Activated T-cell treated with anti-CD3 and anti-CD28 coated beads for 48 hours (primary cell): ENCODE measurements at regions not wholly inside any gene's neighbourhood (a gene's known extent, or its start where the extent isn't known, plus 50 kb on each side); places are given as distances from the start of the nearest gene placed in this dataset.
"Not testable (repeated sequence)": the region's sequence is repeated elsewhere in the genome, so short reads cannot be mapped to it uniquely, and the experiment has no call there.

Experiments
- DNase-seq: peaks from one replicate; pipeline ENCODE4 v3.0.0-alpha.2; 2020; ENCODE audit warnings: low read depth

DNA sequence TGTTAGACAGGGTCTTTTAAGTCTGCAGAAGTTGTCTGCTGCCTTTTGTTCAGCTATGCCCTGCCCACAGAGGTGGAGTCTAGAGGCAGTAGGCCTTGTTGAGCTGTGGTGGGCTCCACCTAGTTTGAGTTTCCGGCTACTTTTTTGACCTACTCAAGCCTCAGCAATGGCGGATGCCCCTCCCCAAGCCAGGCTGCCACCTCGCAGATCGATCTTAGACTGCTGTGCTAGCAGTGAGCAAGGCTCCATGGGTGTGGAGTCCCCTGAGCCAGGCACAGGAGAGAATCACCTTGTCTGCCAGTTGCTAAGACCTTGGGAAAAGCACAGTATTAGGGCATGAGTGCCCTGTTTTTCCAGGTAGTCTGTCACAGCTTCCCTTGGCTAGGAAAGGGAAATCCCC, 664.6 kb upstream of the DPPA4 start:
- DNase-seq = not testable (repeated sequence)

- no peak for DNase-seq
These were observed 669.6 kb upstream of the DPPA4 start for GRCh38 chr3:110006913-110007312.

DNA sequence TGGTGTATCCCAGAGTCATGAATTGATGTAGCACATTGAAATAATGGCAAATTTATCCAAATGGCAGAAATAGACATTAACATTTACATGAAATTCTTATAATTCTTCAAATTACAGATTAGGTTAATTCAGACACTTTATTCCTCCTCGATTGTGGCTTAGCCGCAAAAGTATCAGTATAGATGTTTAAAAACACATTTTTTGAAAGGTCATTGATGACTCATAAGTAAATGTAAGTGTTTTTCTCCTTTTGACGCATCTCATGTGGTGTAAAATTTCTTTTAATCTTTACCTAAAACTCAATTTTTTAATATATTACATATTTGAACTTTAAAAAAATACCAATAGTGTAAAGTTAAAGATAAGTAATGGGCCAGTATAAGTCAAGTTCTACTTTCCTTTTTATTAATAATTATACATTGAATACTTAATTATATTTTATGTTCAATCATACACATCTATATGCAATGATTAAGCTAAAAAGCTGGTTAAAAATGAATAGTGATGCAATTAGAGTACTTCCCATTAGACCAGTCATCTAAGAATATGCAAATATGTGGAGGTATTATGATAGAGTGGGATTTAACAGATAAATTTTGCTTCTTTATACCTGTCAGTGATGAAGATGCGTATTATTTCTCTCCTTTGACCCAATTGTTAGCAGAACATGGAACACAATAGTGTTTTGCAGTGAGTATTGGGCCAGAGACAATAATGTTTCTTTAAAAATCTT, 678.1 kb upstream of the DPPA4 start:
- DNase-seq = no peak

- DNase-seq = no peak
These were observed 679.0 kb upstream of the DPPA4 start for GRCh38 chr3:110016235-110016815.

DNA sequence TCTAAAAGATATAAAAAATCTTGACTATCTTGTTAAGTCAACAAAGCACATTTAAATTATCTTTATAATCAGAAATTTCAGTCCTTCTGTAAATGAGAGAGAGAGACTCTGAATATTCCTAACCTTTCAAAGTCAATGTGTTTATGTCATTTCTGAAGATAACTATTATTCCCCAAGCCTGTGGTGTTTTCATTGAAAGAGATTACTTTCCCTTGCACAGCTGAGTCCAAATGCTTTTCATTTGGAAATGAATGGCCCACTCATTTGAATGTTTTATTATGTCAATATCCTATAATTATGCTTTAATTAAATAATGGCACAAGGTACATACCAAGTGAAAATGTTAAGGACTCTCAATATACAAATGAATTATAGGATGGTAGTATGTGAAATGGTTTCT, 680.0 kb upstream of the DPPA4 start:
- no peak for DNase-seq

DNA sequence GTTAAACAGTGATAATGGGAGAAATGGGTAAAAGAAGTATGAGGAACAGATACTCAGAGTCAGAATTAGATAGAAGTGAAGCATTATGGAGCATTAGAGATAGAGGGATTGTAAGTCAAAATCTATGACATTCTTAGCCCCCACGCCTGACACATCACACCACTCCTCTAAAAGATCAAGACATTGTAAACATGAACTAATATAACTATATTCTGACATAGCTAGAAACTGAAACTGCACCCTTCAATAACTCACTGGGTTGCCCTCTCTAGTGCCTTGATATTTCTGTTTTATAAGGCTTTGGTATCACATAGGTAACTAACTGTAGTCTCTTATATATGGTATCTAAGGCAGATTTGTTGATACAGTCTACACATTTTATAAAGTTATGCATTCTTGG, 684.3 kb upstream of the DPPA4 start:
- no peak for DNase-seq

- not testable (repeated sequence) for DNase-seq
These were observed 685.7 kb upstream of the DPPA4 start for GRCh38 chr3:110023022-110023421.

DNA sequence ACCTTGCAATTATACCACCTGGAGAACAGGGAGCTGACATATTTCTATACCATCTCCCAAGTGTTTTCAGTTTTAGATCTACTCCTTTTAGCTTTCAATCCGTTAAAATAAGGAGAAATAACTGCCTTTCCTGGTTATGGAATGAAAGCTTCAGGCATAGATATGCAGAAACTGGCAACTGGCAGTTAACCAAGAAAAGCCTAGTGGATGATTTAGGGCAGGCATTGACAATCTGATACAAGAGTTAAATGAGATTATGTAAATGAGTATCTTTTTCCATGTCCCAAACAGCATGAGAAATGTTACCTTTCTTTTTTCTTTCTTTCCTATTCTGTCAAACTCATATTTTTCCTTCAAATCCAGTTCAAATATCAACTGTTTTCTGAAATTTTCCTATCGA, 689.1 kb upstream of the DPPA4 start:
- DNase-seq = no peak

DNA sequence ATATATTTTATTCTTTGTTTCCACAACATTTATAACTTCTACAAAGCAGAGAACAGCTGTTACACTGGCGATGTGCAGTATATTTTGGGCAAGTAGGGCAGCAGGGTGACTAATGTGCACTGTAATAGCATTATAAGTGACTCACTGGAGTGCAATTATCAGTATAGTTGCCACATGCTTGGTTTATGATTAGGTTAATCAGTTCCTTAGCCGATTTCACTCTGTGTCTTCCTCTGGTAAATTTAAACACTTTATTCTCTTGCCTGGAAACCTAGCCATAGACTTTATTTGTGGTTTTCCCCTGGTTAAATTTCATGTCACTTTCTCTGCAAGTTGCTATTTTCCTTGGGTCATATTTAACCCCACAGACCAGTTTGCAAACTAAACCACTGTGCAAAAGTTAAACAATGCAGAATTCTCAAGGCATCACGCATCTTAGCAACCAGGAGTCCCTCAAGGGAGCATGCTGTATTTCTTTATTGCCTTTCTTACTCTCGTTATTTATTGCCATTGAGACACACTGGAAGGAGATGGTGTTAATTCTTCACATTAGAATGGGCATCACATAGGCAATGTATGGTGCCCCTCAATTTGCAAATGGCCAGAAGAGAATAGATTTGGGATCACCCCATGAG, 690.2 kb upstream of the DPPA4 start:
- no peak for DNase-seq

DNA sequence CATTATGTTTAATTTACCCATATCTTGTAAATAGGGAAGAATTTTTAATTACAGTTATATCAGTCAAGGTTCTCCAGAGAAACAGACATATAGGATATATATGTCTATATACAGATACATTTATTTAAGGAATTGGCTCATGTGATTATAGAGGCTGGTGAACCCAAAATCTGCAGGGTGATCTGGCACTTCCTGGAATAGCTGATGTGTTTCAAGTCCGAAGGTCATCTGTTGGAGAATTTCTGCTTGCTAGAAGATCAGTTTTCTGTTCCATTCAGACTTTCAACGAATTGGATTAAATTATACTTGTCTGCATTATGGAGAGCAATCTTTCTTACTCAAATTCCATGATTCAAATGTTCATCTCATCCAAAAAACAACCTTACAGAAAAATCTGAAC, 694.6 kb upstream of the DPPA4 start:
- DNase-seq = no peak

- no peak for DNase-seq
These were observed 722.1 kb upstream of the DPPA4 start for GRCh38 chr3:110059431-110059830.

GRCh38 chr3:110062716-110063115, 725.4 kb upstream of the DPPA4 start:
- no peak for DNase-seq

DNA sequence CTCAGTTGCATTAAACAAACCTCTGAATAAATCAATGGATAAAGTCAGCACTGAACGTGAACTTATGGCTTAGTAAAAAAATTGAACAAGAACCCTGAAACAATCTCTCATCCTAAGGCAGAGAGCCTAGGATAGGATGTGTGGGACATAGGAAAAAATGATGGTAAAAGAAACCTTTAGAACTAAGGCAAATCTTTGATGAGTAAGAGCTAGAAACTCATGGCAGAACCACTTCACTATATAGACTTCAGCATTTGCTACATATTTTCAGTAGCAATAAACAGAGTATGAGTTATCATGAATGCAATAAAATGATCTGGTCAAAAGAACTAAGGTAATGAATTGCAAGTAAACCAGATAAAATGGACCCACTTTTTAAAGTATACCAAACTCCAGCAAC, 725.8 kb upstream of the DPPA4 start:
- no peak for DNase-seq

GRCh38 chr3:110066206-110066605, 728.9 kb upstream of the DPPA4 start:
- DNase-seq = no peak

DNA sequence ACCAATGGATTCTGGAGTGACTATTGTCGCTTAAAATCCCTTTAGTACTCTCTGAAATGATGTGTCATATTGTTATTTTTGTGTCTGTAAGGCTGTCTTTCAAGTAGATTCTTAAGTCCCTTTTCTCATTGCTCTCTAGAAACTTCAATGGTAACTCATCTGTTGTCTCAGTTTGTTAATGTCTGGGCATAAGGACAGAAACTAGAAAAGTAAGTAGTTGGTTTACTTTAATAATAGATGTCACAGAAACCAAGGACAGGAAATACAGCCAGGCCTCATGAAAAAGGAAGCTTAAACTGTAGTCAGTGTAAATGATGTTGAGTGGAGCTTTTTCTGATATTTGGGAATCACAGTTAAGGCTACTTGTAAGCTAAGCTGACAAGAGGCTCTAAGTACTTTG, 730.2 kb upstream of the DPPA4 start:
- no peak for DNase-seq

- no peak for DNase-seq
These were observed 732.4 kb upstream of the DPPA4 start for GRCh38 chr3:110069761-110070160.

GRCh38 chr3:110070161-110070916, 733.0 kb upstream of the DPPA4 start:
- DNase-seq = no peak

DNA sequence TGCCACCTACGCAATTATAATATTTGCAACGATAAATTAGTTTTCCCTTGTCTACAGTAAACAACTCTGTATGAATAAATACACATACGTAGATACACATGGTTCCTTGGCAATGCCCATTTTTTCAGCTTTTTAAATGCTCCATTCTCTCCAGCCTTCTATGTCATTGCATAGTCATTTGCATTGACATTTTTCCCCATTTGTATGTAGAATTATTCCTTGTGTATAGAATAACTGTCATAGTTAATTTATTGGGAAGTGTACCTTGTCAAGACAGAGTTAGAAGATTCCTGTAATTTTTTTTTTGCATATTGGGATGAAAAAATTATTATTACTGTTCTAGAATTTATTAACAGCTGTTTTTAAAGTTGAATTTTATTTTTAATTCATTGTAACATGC, 736.7 kb upstream of the DPPA4 start:
- DNase-seq = no peak

GRCh38 chr3:110077093-110077492, 739.7 kb upstream of the DPPA4 start:
- no peak for DNase-seq

GRCh38 chr3:110093411-110093810, 756.1 kb upstream of the DPPA4 start:
- DNase-seq = no peak

GRCh38 chr3:110093812-110094401, 756.6 kb upstream of the DPPA4 start:
- no peak for DNase-seq

DNA sequence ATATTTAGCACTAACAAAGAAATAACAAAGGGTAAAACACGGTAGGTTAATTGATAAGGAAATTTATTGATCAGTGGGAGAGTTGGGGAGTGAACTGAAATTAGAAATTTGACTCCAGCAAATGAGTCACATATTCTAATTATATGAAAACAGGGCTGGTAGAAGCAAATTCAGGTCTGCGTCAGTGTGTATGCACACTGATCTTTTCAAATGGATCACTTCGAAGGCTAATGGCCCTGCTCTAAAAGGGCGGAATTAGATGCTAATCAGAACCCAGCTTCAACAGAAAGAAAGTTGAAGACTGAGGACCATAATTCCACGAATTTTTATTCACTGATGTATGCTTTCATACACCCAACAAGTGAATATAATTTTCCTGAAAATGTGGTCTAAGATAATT, 762.4 kb upstream of the DPPA4 start:
- no peak for DNase-seq

- DNase-seq = no peak
These were observed 764.0 kb upstream of the DPPA4 start for GRCh38 chr3:110101361-110101760.
